ENCODE measurements at regions not wholly inside any gene's neighbourhood (a gene's known extent, or its start where the extent isn't known, plus 50 kb on each side); places are given as distances from the start of the nearest gene placed in this dataset.

DNA sequence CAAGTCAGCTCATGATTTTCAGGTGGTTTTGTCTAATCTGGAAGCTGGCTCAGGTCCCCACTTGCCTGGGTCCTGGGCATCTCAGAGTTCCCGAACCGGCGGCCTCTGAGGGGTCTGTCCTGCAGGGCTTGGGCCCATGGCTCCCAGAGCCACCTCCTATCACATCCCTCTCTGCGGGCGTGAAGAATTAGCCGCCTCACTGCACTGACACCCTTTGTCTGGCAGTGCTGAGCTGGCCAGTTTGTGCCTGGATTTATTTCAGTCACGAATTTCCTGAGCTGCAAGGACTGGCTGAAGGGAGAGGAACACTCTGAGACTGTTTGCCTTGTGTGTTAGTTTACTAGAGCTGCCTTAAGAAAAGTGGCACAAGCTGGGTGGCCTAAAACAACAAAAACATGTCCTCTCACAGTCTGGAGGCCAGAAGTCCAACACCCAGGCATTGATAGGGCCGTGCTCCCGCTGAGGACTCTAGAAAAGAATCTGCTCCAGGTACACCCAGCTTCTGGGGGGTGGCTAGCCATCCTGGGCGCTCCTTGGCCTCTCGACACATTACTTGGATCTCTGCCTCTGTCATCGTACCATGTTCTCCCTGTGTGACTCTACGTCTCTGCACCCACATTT is 217.5 kb upstream of the DYNLRB2 start:
- in situ Hi-C loops (cut with HindIII; ENCODE audit: low pct_ligation_motif_present, low pct_unique_long_range_greater_than_20kb, low sequenced_read_pairs), result no loop called here

GRCh38 chr16:80319181-80319580 is 221.6 kb upstream of the DYNLRB2 start:
- peak; percentile 32 for DNase-seq
- in situ Hi-C loops (cut with HindIII; ENCODE audit: low pct_ligation_motif_present, low pct_unique_long_range_greater_than_20kb, low sequenced_read_pairs), result no loop called here

More for the DNA sequence above, 217.5 kb upstream of the DYNLRB2 start:
- DNase-seq, result no peak

- DNase-seq, result no peak
- in situ Hi-C loops (cut with HindIII; ENCODE audit: low pct_ligation_motif_present, low pct_unique_long_range_greater_than_20kb, low sequenced_read_pairs), result no loop called here
Measured at GRCh38 chr16:80318107-80318506, 222.7 kb upstream of the DYNLRB2 start.

DNA sequence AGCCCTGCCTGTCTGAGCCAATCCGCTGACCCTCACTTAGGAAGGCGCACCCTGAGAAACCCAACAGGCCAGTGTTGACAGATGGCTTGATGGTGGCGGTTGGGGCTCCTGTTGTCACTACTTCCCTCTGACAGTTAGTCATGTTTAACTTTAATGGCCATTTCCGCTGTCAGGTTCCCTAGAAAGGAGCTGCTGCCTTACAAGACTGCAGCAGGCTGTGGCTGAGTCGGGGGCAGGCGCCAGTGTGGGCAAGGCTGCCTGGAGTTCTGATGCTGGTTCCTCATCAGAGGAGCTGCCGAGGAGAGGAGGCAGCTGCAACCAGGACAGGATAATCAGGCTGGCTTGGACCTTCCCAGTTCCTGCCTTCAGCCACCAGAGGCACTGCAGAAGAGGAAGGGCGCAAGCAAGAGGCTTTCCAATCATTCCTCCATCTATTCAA is 223.2 kb upstream of the DYNLRB2 start:
- in situ Hi-C loops (cut with HindIII; ENCODE audit: low pct_ligation_motif_present, low pct_unique_long_range_greater_than_20kb, low sequenced_read_pairs), result no loop called here
- peak; percentile 24 for DNase-seq

DNA sequence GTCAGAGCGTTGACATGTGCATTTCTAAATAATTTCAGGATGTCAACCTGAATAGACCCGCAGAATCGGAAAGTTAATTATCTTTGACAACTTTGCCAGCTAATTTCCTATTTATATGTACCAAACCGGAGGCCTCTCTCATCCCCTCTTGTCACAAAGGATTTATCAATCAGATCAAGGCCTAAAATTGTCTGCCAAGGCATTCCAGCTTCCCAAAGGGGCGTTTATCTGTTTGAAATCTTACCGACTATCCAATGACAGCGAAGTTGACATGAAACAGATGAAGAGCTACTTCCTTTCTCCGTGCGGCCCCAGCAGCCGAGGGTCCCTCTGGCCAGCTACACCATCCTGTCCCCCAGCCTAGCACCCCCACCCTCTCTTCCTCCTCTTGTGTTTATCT is 223.7 kb upstream of the DYNLRB2 start:
- in situ Hi-C loops (cut with HindIII; ENCODE audit: low pct_ligation_motif_present, low pct_unique_long_range_greater_than_20kb, low sequenced_read_pairs), result no loop called here
- DNase-seq, result no peak

DNA sequence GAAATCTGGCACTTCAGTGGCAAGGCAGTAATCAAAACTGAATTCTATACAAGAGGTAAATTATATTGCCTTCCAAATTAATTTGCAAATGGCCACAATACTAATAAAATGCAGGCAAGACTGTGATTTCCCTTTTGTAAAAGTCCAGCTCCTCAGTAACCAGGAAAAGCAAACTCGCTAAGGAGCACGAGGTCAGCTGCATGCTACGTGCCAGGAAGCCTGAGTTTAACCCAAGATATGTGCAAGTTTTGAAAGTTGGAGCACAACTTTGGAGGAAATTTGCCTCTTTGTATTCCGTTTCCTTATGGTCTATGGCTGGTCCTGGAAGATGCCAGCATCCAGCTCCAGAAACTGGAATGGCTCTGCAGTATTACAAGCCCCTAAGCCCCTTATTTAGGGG is 226.8 kb upstream of the DYNLRB2 start:
- no peak for DNase-seq
- in situ Hi-C loops (cut with HindIII; ENCODE audit: low pct_ligation_motif_present, low pct_unique_long_range_greater_than_20kb, low sequenced_read_pairs), result no loop called here

- in situ Hi-C loops (cut with HindIII; ENCODE audit: low pct_ligation_motif_present, low pct_unique_long_range_greater_than_20kb, low sequenced_read_pairs), result no loop called here
- DNase-seq, result no peak
Measured at GRCh38 chr16:80309178-80309577, 231.6 kb upstream of the DYNLRB2 start.

- in situ Hi-C loops (cut with HindIII; ENCODE audit: low pct_ligation_motif_present, low pct_unique_long_range_greater_than_20kb, low sequenced_read_pairs), result no loop called here
- no peak for DNase-seq
Measured at GRCh38 chr16:80305410-80305809, 235.4 kb upstream of the DYNLRB2 start.

DNA sequence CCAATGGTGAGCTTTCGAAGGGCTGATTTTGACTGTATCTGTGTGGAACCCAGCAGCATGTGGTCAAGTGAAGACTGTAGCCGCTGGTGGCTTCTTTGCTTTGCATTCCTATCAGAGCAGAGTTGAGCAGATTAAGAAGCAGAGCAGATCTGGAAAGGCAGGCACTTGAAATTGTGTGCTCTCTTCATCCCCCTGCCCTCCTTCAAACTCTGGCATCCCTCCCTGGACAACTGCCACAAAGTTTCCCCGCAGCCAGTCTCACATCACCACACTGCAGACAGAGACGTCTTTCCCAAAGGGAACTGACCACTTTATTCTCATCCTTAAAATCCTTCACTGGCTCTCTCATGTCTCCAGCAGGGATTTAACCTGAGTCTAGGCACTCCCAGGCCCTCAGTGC is 237.1 kb upstream of the DYNLRB2 start:
- no peak for DNase-seq
- in situ Hi-C loops (cut with HindIII; ENCODE audit: low pct_ligation_motif_present, low pct_unique_long_range_greater_than_20kb, low sequenced_read_pairs), result no loop called here

DNA sequence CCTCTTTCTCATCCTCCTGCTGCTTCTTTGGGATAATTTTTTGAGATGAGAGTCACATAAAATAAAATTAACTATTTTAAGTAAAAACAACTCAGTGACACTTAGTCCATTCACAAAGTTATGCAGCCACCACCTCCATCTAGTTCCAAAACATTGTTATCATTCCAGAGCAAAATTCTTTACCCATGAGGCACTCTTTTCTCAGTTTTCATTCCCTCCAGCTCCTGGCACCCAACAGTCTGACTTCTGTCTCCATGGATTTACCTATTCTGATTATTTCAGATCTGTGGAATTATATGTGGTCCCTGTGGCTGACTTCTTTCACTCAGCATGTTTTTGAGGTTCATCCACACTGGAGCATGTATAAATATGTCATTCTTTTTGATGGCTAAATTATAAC is 239.9 kb upstream of the DYNLRB2 start:
- in situ Hi-C loops (cut with HindIII; ENCODE audit: low pct_ligation_motif_present, low pct_unique_long_range_greater_than_20kb, low sequenced_read_pairs), result no loop called here
- peak; percentile 81 for DNase-seq

DNA sequence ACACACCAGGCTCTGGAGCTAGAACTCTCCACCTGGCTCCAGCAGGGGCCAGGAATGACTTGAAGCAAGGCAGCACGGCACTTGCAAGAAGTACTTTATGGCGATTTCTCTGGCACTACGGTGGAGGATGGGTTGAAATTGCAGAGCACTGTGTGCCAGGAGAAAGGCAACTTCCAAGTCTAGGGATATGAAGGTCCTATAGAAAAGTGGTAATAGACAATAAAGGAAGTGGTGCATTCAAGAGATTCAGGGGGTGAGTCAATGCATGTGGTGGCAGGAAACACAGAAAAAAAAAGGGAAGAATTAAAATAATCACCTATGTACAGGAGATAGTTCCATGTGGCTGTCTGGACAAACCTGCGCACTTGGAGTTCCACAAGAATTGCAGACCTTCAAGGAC is 240.3 kb upstream of the DYNLRB2 start:
- DNase-seq, result no peak
- in situ Hi-C loops (cut with HindIII; ENCODE audit: low pct_ligation_motif_present, low pct_unique_long_range_greater_than_20kb, low sequenced_read_pairs), result no loop called here

- DNase-seq, result no peak
Measured at GRCh38 chr16:80299416-80299815, 241.4 kb upstream of the DYNLRB2 start.

GRCh38 chr16:80298676-80299075 is 242.1 kb upstream of the DYNLRB2 start:
- no peak for DNase-seq
- in situ Hi-C loops (cut with HindIII; ENCODE audit: low pct_ligation_motif_present, low pct_unique_long_range_greater_than_20kb, low sequenced_read_pairs), result no loop called here

More at GRCh38 chr16:80299416-80299815, 241.4 kb upstream of the DYNLRB2 start:
- in situ Hi-C loops (cut with HindIII; ENCODE audit: low pct_ligation_motif_present, low pct_unique_long_range_greater_than_20kb, low sequenced_read_pairs), result no loop called here

DNA sequence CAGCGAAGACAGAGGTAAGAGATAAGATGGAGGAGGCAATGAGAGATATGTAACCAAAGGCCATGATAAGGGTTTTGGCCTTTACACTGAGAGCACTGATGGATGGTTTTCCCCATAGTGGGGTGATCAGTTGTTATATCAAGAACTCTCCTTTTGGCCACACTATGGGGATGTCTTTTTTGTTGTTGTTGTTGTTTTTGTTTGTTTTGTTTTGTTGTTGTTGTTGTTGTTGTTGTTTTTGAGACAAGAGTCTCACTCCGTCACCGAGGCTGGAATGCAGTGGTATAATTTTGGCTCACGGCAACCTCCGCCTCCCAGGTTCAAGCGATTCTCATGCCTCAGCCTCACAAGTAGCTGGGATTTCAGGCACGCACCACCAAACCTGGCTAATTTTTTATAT is 244.8 kb upstream of the DYNLRB2 start:
- no peak for DNase-seq
- in situ Hi-C loops (cut with HindIII; ENCODE audit: low pct_ligation_motif_present, low pct_unique_long_range_greater_than_20kb, low sequenced_read_pairs), result no loop called here

GRCh38 chr16:80294172-80294571 is 246.6 kb upstream of the DYNLRB2 start:
- in situ Hi-C loops (cut with HindIII; ENCODE audit: low pct_ligation_motif_present, low pct_unique_long_range_greater_than_20kb, low sequenced_read_pairs), result no loop called here
- no peak for DNase-seq

DNA sequence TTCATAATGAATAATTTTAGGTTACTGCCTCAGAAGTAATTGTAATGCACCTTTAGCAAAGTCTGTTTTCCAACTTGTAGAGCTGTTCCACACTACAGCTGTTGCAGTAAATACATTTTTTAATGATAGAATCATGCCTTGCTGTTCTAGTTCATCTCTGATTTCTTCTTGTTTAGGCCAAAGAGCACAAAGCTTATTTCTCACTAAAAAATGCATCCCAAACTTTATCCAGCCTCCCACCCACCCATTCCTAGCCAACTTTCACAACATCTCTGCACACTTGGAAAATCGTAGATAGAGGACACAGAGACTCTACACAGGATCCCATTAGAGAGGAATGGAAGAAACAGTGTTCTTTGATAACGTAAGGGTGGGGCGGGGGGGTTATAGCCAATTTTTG is 252.2 kb upstream of the DYNLRB2 start:
- in situ Hi-C loops (cut with HindIII; ENCODE audit: low pct_ligation_motif_present, low pct_unique_long_range_greater_than_20kb, low sequenced_read_pairs), result no loop called here
- DNase-seq, result no peak

DNA sequence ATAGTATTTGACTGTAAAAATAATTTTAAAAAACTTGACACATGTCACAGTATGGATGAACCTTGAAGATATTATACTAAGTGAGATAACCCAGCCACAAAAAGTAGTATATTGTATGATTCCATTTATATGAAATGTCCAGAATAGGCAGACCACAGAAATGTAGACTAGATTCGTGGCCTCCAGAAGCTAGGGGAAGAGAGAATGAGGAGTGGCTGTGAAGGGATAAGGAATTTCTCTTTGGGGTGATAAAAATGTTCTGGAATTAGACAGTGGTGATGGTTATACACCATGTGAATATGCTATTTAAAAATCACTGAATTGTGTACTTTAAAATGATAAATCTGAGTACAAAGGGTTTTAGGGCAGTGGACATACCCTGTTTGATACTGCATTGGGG is 253.1 kb upstream of the DYNLRB2 start:
- DNase-seq, result no peak
- in situ Hi-C loops (cut with HindIII; ENCODE audit: low pct_ligation_motif_present, low pct_unique_long_range_greater_than_20kb, low sequenced_read_pairs), result no loop called here

GRCh38 chr16:80285104-80285503 is 255.7 kb upstream of the DYNLRB2 start:
- in situ Hi-C loops (cut with HindIII; ENCODE audit: low pct_ligation_motif_present, low pct_unique_long_range_greater_than_20kb, low sequenced_read_pairs), result no loop called here
- DNase-seq, result peak; percentile 92

GRCh38 chr16:80283466-80284392 is 257.1 kb upstream of the DYNLRB2 start:
- DNase-seq, result no peak
- in situ Hi-C loops (cut with HindIII; ENCODE audit: low pct_ligation_motif_present, low pct_unique_long_range_greater_than_20kb, low sequenced_read_pairs), result no loop called here

DNA sequence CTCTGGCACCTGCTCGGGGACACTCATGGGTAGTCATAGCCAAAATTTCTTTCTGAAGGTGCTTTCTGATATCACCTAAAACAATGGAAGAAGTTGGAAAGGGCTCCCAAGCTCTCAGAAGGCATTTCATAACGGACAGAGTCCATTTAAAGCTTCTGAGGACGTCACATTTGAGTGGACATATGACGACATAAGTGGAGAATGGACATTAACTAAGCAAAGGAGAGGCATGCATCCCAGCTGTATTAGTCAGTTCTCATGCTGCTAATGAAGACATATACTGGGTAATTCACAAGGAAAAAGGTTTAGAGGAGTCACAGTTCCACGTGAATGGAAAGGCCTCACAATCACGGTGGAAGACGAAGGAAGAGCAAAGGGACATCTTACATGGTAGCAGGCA is 260.2 kb upstream of the DYNLRB2 start:
- DNase-seq, result no peak
- in situ Hi-C loops (cut with HindIII; ENCODE audit: low pct_ligation_motif_present, low pct_unique_long_range_greater_than_20kb, low sequenced_read_pairs), result no loop called here

Data from ACHN (cell line).